HCT116 (cell line): ENCODE measurements at regions not wholly inside any gene's neighbourhood (a gene's known extent, or its start where the extent isn't known, plus 50 kb on each side); places are given as distances from the start of the nearest gene placed in this dataset.

Experiments
- ATF3 ChIP-seq: IDR thresholded peaks from 2 replicates; pipeline ENCODE4 v1.6.1; 2012
- CEBPB ChIP-seq: IDR thresholded peaks from 2 replicates; pipeline ENCODE4 v1.6.1; 2012; ENCODE audit warnings: low read depth
- CTCF ChIP-seq, 3 experiments: fragments of 200-600 bp in 1 of 3; sonication (generic) in 1 of 3; IDR thresholded peaks in 2 of 3; conservative IDR thresholded peaks in 1 of 3; 2 replicates each; pipeline ENCODE4 v1.5.1; 2012 to 2017; ENCODE audit warnings: low read depth in 2 of 3, low read length in 2 of 3, antibody characterized with exemption in 1 of 3, borderline replicate concordance in 1 of 3, control low read depth in 1 of 3, mild to moderate bottlenecking in 1 of 3, mixed read lengths in 1 of 3, mixed run types in 1 of 3, moderate library complexity in 1 of 3; ENCODE audit not compliant: insufficient read depth in 1 of 3
- EZH2 ChIP-seq: fragments of 200-600 bp; sonication (generic); IDR thresholded peaks from 2 replicates; pipeline ENCODE4 v1.6.1; 2017; ENCODE audit warnings: antibody characterized with exemption, mixed run types
- EZH2phosphoT487 ChIP-seq: fragments of 200-600 bp; IDR thresholded peaks from 2 replicates; pipeline ENCODE4 v1.6.1; 2018; ENCODE audit warnings: antibody characterized with exemption, borderline replicate concordance
- MAX ChIP-seq: IDR thresholded peaks from 2 replicates; pipeline ENCODE4 v1.6.1; 2012
- RAD21 ChIP-seq: IDR thresholded peaks from 2 replicates; pipeline ENCODE4 v1.6.1; 2012; ENCODE audit warnings: low read depth, mild to moderate bottlenecking
- REST ChIP-seq: IDR thresholded peaks from 2 replicates; pipeline ENCODE4 v1.6.1; 2012; ENCODE audit warnings: low read depth
- YY1 ChIP-seq: IDR thresholded peaks from 2 replicates; pipeline ENCODE4 v1.6.1; 2011; ENCODE audit warnings: low read length, low read depth, moderate library complexity, mild to moderate bottlenecking; ENCODE audit not compliant: insufficient replicate concordance; ENCODE audit errors: extremely low read depth
- ZNF274 ChIP-seq: fragments of 200-500 bp; sonication (Bioruptor generic); IDR thresholded peaks from 2 replicates; pipeline ENCODE4 v1.6.1; 2014; ENCODE audit warnings: mild to moderate bottlenecking, low read depth, low read length, inconsistent platforms

GRCh38 chr5:77882670-77883257 is 106.6 kb upstream of the TBCA start:
- no peak for TF ChIP-seq CTCF (IDR thresholded peaks at IDR 0.05 in 2 of 3, conservative IDR thresholded peaks at IDR 0.05 in 1 of 3; ENCODE audit: borderline replicate concordance in 1 of 3, insufficient read depth in 1 of 3, low read depth in 2 of 3, low read length in 2 of 3)
- no peak for TF ChIP-seq CEBPB
- TF ChIP-seq EZH2 = no peak
- TF ChIP-seq EZH2phosphoT487 = no peak
- TF ChIP-seq ZNF274 = no peak
- TF ChIP-seq RAD21 = no peak
- no peak for TF ChIP-seq MAX
- TF ChIP-seq YY1 = no peak
- no peak for TF ChIP-seq ATF3
- no peak for TF ChIP-seq REST
